ENCODE measurements at regions not wholly inside any gene's neighbourhood (a gene's known extent, or its start where the extent isn't known, plus 50 kb on each side); places are given as distances from the start of the nearest gene placed in this dataset.

- DNase-seq = no peak
Observed at GRCh38 chr15:88707771-88708654, 69.2 kb downstream of the ISG20 start.

DNA sequence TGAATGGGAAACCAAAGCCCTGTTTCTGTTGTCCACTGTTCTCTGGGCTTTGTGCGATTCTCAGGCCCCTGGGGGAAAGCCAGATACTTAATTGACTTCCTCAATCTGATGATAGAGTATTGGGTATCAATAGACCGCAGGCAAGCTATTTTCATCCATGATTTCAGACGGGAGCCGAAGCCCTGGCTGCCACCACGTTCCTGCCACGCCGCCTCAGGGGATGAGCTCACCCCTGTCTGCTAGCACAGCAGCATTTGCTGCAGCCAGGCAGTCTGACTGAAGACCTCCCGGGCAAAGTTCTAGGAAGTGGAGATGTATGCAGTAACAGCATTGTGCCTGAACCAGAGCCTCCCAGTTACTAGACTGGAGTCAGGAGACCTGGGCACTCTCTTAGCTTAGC, 69.8 kb downstream of the ISG20 start:
- no peak for DNase-seq

DNA sequence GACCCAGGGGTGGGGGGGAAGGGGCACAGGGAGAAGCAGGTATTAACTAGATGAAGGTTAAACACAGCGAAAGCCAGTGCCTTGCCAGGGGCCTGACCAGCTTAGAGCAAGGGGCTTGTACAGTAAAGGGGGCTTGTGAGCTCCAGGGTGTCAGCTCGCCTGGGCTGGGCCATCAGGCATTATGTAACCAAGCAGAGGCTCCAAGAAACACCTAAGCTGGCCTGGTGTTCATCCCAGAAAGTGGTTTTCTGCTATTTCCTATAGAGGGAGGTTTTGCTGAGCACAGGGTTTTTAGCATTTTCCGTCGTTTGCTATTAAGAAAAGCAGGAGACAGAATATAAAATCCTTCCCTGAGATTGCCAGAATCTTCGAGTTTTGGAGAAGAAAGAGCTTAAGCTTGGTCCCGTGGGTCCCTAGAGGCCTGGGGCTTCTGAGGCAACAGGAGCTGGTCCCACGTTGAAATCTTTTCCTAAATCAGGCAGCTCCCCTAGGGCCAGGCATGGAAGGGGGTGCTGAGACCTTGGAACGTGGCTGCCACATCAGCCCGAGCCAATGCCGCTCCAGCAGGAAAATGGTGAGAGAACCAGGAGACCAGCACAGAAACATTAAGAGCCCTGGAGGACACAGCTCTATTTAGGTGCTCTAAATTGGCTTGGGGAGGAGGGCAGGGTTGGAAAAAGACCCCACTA, 71.4 kb downstream of the ISG20 start:
- peak; percentile 73 for DNase-seq

- DNase-seq = no peak
Observed at GRCh38 chr15:88711806-88712205, 73.0 kb downstream of the ISG20 start.

- no peak for DNase-seq
Observed at GRCh38 chr15:88714782-88715372, 76.1 kb downstream of the ISG20 start.

- DNase-seq = peak; percentile 74
Observed at GRCh38 chr15:88716543-88717381, 77.9 kb downstream of the ISG20 start.

GRCh38 chr15:88717382-88718031, 78.7 kb downstream of the ISG20 start:
- peak; percentile 77 for DNase-seq

- no peak for DNase-seq
Observed at GRCh38 chr15:88718731-88719130, 79.9 kb downstream of the ISG20 start.

- DNase-seq = no peak
Observed at GRCh38 chr15:88719654-88720053, 80.8 kb downstream of the ISG20 start.

GRCh38 chr15:88725305-88726210, 77.7 kb upstream of the ACAN start:
- no peak for DNase-seq

DNA sequence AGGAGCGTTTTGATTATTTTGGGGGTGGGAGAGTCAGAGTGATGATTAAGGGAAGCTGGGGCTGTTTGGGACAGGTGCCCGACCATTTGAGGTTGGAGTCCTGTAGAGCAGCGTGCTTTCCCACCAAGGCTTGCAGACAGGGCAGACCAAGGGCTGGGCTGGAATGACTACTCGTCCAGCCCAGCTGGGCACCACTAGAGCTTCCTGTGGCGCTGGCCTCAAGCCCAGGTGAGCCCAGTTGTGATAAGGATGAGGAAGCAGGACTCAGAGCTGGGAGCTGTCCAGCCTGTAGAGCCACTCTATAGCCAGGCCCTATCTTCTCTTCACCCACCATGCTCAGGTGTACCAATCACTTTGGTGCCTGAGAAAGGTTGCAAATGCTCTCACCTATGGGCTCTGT, 75.8 kb upstream of the ACAN start:
- DNase-seq = no peak

- no peak for DNase-seq
Observed at GRCh38 chr15:88729581-88729980, 73.7 kb upstream of the ACAN start.

GRCh38 chr15:88730751-88731150, 72.5 kb upstream of the ACAN start:
- no peak for DNase-seq

DNA sequence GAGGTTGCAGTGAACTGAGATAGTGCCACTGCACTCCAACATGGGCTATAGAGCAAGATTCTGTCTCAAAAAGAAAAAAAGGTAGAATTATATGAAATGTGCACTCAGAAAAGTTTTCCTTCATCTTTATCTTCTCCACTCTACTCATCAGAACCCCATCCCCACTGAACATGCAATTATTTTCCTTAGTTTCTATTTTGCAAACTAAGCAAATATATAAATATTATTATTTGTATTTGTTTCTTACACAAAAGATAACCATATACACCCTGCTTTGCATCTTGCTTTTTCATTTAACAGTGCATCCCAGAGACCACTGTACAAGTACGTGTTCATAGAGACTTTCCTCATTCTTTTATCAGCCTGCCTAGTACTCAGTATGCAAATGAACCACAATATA, 68.0 kb upstream of the ACAN start:
- no peak for DNase-seq

DNA sequence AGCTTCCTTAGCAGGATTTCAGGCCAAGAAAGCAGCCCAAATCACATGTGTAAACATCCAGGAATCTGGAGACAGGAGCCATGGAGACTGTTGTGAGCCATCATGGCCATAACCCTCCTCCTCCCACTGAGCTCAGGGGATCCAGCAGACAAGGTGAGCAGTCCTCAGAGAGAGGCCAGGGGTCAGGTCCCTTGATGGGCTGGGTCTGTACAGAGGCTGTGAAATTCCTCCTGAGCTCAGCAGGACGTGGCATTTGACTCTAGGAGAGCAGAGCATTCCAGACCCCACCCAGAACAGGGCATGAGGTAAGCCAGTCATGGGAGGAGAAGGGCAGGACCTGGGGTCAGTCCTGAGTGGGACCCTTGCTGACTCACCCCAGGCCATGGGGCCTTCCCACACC, 67.0 kb upstream of the ACAN start:
- DNase-seq = no peak

DNA sequence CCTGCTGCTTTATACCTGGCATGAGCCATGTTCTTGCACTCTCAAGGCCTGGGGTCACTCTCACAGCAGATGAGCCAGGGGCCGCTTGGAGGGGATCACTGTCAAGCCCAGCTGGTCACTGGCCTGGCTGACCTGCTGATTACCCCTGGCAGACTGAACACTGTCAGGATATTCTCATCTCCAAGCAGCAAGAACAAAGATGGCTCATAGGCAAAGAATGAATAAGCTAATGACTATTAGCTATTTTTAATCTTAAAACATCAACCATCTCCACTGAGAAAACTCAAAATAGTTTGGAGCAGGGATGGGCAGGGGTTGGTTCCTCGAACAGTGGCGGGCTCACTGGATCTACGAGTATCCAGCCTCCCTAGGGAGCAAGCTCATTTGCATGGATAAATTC, 64.4 kb upstream of the ACAN start:
- no peak for DNase-seq

DNA sequence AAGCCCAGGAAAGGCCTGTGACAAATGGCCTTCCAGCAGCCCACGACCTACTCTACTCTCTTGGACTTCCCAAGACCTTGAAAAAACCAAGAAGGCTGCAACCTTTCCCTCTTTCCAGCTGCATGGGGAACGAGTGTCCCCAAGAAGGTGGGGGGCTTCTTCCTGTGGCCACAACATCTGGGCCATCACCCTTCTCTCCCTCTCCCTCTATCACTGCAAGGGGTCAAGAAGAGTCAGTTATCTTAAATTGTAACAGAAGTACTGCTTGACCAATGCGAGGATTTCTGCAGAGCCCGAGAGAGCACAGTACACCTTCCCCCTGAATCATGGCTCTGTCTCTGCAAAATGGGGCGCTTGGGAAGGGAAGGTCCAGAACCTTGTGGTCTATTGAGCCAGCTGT, 63.7 kb upstream of the ACAN start:
- DNase-seq = no peak

- DNase-seq = no peak
Observed at GRCh38 chr15:88740356-88740755, 62.9 kb upstream of the ACAN start.

DNA sequence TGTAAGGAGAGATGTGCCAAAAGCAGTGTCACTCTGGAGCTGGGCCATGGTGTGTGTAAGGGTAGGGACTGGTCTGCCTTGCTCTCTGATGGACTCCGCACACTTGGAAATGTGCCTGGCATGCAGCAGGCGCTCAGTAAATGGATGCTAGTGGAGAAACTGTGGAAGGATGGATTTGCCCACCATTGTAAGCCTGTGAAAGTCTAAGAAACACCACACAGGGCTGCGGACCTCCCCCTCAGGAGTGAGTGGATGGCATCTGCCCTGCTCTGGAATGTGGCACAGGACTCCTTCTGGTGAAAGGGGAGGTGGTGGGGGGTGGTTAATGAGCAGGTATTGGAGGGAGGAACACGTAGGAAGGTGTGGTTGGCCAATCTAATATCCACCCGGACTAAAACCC, 62.2 kb upstream of the ACAN start:
- DNase-seq = no peak

DNA sequence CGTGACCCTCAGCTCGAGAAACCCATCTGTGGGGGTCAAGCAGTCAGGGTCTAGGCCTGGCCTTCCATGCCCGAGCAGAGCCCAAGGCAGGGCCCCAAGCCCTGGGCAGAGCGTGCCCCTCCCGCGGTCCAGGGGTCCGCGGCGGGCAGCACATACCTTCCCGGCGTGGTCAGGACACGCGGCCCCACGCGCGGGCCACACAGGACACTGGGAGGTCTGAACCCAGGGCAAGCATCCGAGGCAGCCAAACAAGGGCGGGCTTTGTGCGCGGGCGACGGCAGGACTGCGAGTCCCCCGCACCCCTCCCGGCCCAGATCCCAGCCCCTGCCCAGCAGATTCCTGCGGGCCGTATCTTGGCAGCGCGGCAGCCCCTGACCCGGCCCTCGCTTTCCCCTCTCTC, 61.6 kb upstream of the ACAN start:
- DNase-seq = peak; percentile 58

- DNase-seq = no peak
Observed at GRCh38 chr15:88742161-88742560, 61.1 kb upstream of the ACAN start.
